ENCODE measurements at regions not wholly inside any gene's neighbourhood (a gene's known extent, or its start where the extent isn't known, plus 50 kb on each side); places are given as distances from the start of the nearest gene placed in this dataset.

- TF ChIP-seq YY1 (IDR thresholded peaks at IDR 0.05; ENCODE audit: insufficient read depth, insufficient read length) = no peak
- TF ChIP-seq ZNF274 (IDR thresholded peaks at IDR 0.05; ENCODE audit: low read depth, low read length) = no peak
These were observed 257.7 kb upstream of the SPOCK3 start for GRCh38 chr4:167492007-167492406.
